ENCODE measurements at regions not wholly inside any gene's neighbourhood (a gene's known extent, or its start where the extent isn't known, plus 50 kb on each side); places are given as distances from the start of the nearest gene placed in this dataset.

GRCh38 chr14:98580131-98580678, 691.8 kb downstream of the BCL11B start:
- H3K27ac ChIP-seq, result no peak overlapping the region
- TF ChIP-seq, protein P1, sequence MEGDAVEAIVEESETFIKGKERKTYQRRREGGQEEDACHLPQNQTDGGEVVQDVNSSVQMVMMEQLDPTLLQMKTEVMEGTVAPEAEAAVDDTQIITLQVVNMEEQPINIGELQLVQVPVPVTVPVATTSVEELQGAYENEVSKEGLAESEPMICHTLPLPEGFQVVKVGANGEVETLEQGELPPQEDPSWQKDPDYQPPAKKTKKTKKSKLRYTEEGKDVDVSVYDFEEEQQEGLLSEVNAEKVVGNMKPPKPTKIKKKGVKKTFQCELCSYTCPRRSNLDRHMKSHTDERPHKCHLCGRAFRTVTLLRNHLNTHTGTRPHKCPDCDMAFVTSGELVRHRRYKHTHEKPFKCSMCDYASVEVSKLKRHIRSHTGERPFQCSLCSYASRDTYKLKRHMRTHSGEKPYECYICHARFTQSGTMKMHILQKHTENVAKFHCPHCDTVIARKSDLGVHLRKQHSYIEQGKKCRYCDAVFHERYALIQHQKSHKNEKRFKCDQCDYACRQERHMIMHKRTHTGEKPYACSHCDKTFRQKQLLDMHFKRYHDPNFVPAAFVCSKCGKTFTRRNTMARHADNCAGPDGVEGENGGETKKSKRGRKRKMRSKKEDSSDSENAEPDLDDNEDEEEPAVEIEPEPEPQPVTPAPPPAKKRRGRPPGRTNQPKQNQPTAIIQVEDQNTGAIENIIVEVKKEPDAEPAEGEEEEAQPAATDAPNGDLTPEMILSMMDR (conservative IDR thresholded peaks at IDR 0.05), result no peak

DNA sequence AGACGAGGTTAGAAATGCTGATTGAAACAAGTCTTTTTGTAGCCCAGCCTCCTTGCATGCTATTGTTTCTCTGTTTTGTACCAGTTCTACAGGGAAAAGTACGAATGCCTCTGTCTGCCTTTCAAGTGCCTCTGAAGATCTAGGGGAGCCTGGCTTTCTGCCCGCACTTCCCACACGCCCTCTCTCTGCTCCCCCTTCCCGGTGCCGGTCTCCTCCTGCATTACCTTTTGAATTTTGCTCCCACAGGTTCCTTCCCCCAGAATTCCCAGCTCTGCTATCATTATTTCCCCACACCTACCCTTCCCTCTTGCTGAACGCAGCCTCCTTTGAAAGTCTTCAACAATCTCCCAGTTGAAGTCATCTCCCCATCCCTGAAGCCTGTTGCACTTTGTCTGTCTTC, 689.7 kb downstream of the BCL11B start:
- no peak overlapping the region for H3K27ac ChIP-seq
- TF ChIP-seq, protein P1 (conservative IDR thresholded peaks at IDR 0.05), result no peak

- H3K27ac ChIP-seq, result no peak overlapping the region
- TF ChIP-seq, protein P1 (conservative IDR thresholded peaks at IDR 0.05), result no peak
These were observed 680.8 kb downstream of the BCL11B start for GRCh38 chr14:98591161-98591560.

- no peak overlapping the region for H3K27ac ChIP-seq
- TF ChIP-seq, protein P1 (conservative IDR thresholded peaks at IDR 0.05), result no peak
These were observed 679.3 kb downstream of the BCL11B start for GRCh38 chr14:98592611-98593170.

DNA sequence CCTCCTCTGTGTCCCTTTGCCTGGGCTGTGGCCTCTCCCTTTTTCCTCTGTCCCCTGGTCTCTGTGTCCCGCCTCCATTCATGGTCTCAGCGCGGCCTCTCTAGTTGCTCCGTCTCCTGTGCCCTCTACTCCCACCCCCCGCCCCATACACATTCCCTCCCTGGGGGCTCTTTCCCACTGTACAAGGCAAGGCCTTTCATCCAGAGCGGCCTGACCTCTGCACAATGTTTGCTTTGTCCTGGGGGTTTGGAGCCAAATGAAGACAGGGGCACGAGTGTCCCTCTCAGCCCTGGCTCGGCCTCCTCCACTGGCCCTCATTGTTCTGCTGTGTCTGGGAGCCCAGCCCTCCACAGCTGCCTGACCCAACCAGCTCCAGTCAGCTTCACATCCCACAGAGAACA, 678.6 kb downstream of the BCL11B start:
- no peak overlapping the region for H3K27ac ChIP-seq
- TF ChIP-seq, protein P1 (conservative IDR thresholded peaks at IDR 0.05), result no peak

GRCh38 chr14:98594156-98594555, 677.8 kb downstream of the BCL11B start:
- TF ChIP-seq, protein P1 (conservative IDR thresholded peaks at IDR 0.05), result no peak
- H3K27ac ChIP-seq, result no peak overlapping the region

- TF ChIP-seq, protein P1 (conservative IDR thresholded peaks at IDR 0.05), result no peak
- no peak overlapping the region for H3K27ac ChIP-seq
These were observed 673.4 kb downstream of the BCL11B start for GRCh38 chr14:98598576-98598975.
